ENCODE measurements at regions not wholly inside any gene's neighbourhood (a gene's known extent, or its start where the extent isn't known, plus 50 kb on each side); places are given as distances from the start of the nearest gene placed in this dataset.

GRCh38 chr2:129707800-129708199, 271.7 kb upstream of the RAB6C start:
- Histone ChIP-seq H3K4me3 (replicated peaks in 1 of 3; ENCODE audit: insufficient read depth in 1 of 3, low read depth in 1 of 3, low read length in 3 of 3) (no peak overlapping the region), H3K4me2 (ENCODE audit: insufficient read depth, low read length) (no peak overlapping the region), H3K36me3 (ENCODE audit: control insufficient read depth in 2 of 2, extremely low read depth in 1 of 2, insufficient read depth in 2 of 2, low read length in 2 of 2) (no peaks in the 10 kb centered on the region), H3K9ac (replicated peaks; ENCODE audit: extremely low read depth, insufficient read depth, low read length) (no peak overlapping the region), H3K9me1 (replicated peaks; ENCODE audit: control insufficient read depth, extremely low read depth, insufficient read depth, low read length) (no peaks in the 10 kb centered on the region), H4K20me1 (replicated peaks; ENCODE audit: control insufficient read depth, extremely low read depth, insufficient read depth, low read length) (no peaks in the 10 kb centered on the region), H3K27ac (ENCODE audit: insufficient read depth, low read depth, low read length) (no peak overlapping the region), H3K4me1 (ENCODE audit: control insufficient read depth, extremely low read depth, insufficient read depth, low read length) (no peaks in the 10 kb centered on the region), H3K79me2 (ENCODE audit: control insufficient read depth, insufficient read depth, low read length) (no peaks in the 10 kb centered on the region), H2AFZ (ENCODE audit: low read depth, low read length) (no peak overlapping the region), H3K27me3 (ENCODE audit: control insufficient read depth in 2 of 2, insufficient read depth in 2 of 2, low read length in 2 of 2) (no peaks in the 10 kb centered on the region), H3K9me3 (replicated peaks; ENCODE audit: control insufficient read depth, insufficient read depth, low read length) (peaks cover 5% of the 10 kb centered on the region)
- no peak for FAIRE-seq
- no peak for DNase-seq (ENCODE audit: low read depth, low spot score)
- intact Hi-C loops (cut with micrococcal nuclease) (no loop called here), dilution Hi-C loops (cut with MboI; ENCODE audit: extremely low pct_ligation_motif_present, low sequenced_read_pairs) (no loop called here)
- ChIA-PET CTCF (no interaction called here), POLR2A (no interaction called here)
- no TSS peak for BruUV-seq (replicated peaks)
- no peak for TF ChIP-seq FOS (IDR thresholded peaks at IDR 0.05; ENCODE audit: borderline replicate concordance, insufficient read depth, low read length)
- TF ChIP-seq POLR2AphosphoS5 (IDR thresholded peaks at IDR 0.05; ENCODE audit: insufficient read depth, low read depth, low read length): no peak
- no peak for TF ChIP-seq POLR2A (IDR thresholded peaks at IDR 0.05; ENCODE audit: low read depth, low read length)
- TF ChIP-seq MAX (IDR thresholded peaks at IDR 0.05; ENCODE audit: insufficient read depth, insufficient read length): no peak

- Histone ChIP-seq H2AFZ (ENCODE audit: low read depth, low read length) (no peak overlapping the region), H3K27me3 (ENCODE audit: control insufficient read depth in 2 of 2, insufficient read depth in 2 of 2, low read length in 2 of 2) (no peaks in the 10 kb centered on the region), H3K4me1 (ENCODE audit: control insufficient read depth, extremely low read depth, insufficient read depth, low read length) (no peaks in the 10 kb centered on the region), H3K4me3 (replicated peaks in 1 of 3; ENCODE audit: insufficient read depth in 1 of 3, low read depth in 1 of 3, low read length in 3 of 3) (no peak overlapping the region), H3K27ac (ENCODE audit: insufficient read depth, low read depth, low read length) (no peak overlapping the region), H4K20me1 (replicated peaks; ENCODE audit: control insufficient read depth, extremely low read depth, insufficient read depth, low read length) (no peaks in the 10 kb centered on the region), H3K4me2 (ENCODE audit: insufficient read depth, low read length) (no peak overlapping the region), H3K9me3 (replicated peaks; ENCODE audit: control insufficient read depth, insufficient read depth, low read length) (peaks cover 6% of the 10 kb centered on the region), H3K36me3 (ENCODE audit: control insufficient read depth in 2 of 2, extremely low read depth in 1 of 2, insufficient read depth in 2 of 2, low read length in 2 of 2) (no peaks in the 10 kb centered on the region), H3K9ac (replicated peaks; ENCODE audit: extremely low read depth, insufficient read depth, low read length) (no peak overlapping the region), H3K9me1 (replicated peaks; ENCODE audit: control insufficient read depth, extremely low read depth, insufficient read depth, low read length) (no peaks in the 10 kb centered on the region), H3K79me2 (ENCODE audit: control insufficient read depth, insufficient read depth, low read length) (no peaks in the 10 kb centered on the region)
- ChIA-PET POLR2A (no interaction called here), CTCF (no interaction called here)
- dilution Hi-C loops (cut with MboI; ENCODE audit: extremely low pct_ligation_motif_present, low sequenced_read_pairs): no loop called here
- no peak for TF ChIP-seq GATA2 (IDR thresholded peaks at IDR 0.05; ENCODE audit: insufficient read depth, insufficient read length, low read depth, low read length)
- no peak for TF ChIP-seq CTCF (IDR thresholded peaks at IDR 0.05; ENCODE audit: extremely low read depth in 1 of 2, insufficient read depth in 1 of 2, low read depth in 1 of 2, low read length in 2 of 2)
- no peak for TF ChIP-seq EZH2 (IDR thresholded peaks at IDR 0.05; ENCODE audit: borderline replicate concordance, low read depth, low read length, severe bottlenecking)
- no TSS peak for BruUV-seq (replicated peaks)
- FAIRE-seq (no peak), DNase-seq (ENCODE audit: low read depth, low spot score) (no peak)
- intact Hi-C loops (cut with micrococcal nuclease): no loop called here
Observed at GRCh38 chr2:129708221-129708967, 271.1 kb upstream of the RAB6C start.
